HG02571 (cell line): ENCODE measurements at regions not wholly inside any gene's neighbourhood (a gene's known extent, or its start where the extent isn't known, plus 50 kb on each side); places are given as distances from the start of the nearest gene placed in this dataset.

Experiments used
- ATAC-seq: cut with Tn5 transposase; IDR thresholded peaks from one replicate; pipeline ENCODE4 v1.9.1; 2021; ENCODE audit warnings: mild to moderate bottlenecking, moderate library complexity; ENCODE audit not compliant: unreplicated experiment

- no peak for ATAC-seq
Observed at GRCh38 chr17:77320044-77320440, 179.3 kb downstream of the SEC14L1 start.

- no peak for ATAC-seq
Observed at GRCh38 chr17:77320485-77321256, 179.9 kb downstream of the SEC14L1 start.

- no peak for ATAC-seq
Observed at GRCh38 chr17:77321649-77322513, 181.1 kb downstream of the SEC14L1 start.

DNA sequence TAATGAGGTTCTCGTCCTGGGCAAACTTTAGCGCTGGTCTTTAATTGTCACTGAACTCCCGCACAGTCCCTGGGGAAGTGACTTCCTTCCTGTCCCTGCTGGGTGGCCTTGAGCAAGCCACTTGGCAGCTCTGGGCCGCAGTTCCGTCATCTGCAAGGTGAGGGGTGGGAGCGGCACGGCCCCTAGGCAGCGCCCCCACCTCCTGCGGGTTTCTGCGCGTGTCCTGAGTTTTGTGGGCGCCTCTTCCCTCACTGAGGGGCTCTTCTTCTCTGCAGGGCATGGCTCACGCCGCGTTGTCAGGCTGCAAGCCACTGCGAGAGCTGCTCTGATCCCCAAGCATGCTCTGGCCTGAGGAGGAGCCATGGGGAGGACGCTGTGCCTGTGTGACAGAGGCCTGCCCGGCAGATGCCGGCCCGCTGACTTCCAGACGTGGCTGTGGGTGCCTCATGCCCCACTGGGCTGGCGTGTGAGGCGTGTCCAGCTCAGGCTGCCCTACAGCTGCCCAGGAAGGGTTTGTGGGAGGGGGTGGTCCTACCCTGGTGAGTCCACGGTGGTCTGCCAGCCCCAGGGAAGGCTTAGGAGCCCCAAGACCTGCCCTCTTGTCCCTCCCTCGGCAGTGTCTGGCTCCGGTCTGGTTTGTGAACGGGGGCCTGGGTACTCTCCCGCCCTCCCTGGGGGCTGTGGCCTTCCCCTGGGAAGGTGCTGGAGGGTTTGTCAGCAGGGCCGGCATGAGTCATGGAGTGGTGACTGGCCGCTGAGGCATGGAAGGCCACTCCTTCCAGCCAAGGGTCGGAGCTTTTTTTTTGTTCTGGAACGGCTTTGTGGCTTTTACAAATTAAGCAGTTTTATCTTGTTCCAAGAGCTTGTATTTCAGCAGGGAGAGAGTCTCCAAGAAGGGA is 182.0 kb downstream of the SEC14L1 start:
- ATAC-seq: no peak

GRCh38 chr17:77323413-77324171 is 182.8 kb downstream of the SEC14L1 start:
- no peak for ATAC-seq

GRCh38 chr17:77324227-77324626 is 183.5 kb downstream of the SEC14L1 start:
- no peak for ATAC-seq

GRCh38 chr17:77325577-77326075 is 184.9 kb downstream of the SEC14L1 start:
- ATAC-seq: peak; percentile 5

GRCh38 chr17:77326076-77326591 is 185.4 kb downstream of the SEC14L1 start:
- no peak for ATAC-seq

DNA sequence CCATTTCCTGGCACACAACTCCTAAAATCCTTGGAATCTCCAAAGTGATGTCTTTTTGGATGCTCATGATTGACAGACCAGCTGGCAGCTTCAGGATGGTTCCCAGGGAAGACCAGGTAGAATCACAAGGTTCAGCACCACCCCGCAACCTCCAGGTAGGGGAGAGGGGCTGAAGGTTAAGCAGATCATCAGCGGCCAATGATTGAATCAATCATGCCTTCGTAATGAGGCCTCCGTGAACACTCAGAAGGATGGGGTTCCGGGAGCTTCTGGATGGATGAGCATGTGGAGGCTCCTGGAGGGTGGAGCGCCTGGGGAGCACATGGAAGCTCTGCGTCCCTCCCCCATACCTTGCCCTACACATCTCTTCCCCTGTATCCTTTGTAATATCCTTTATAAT is 185.9 kb downstream of the SEC14L1 start:
- no peak for ATAC-seq

DNA sequence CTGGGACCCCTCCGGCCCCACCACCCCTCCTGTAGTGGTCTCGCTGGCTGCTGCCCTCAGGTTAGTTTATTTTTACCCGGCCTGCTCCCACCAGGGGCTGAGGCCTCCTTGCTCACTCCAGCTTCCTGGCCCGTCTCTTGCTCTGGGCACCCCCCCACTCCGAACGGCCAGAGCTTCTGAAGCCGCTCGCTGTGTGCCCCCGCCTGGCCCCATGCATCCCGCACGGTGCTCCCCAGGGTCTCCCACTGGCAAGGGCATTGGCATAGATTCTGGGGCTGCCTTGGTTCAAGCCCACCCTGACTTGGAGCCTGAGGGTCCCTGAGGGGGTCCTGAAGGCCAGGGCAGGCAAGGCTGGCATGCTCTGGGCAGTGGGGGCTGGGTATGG is 186.4 kb downstream of the SEC14L1 start:
- ATAC-seq: no peak

DNA sequence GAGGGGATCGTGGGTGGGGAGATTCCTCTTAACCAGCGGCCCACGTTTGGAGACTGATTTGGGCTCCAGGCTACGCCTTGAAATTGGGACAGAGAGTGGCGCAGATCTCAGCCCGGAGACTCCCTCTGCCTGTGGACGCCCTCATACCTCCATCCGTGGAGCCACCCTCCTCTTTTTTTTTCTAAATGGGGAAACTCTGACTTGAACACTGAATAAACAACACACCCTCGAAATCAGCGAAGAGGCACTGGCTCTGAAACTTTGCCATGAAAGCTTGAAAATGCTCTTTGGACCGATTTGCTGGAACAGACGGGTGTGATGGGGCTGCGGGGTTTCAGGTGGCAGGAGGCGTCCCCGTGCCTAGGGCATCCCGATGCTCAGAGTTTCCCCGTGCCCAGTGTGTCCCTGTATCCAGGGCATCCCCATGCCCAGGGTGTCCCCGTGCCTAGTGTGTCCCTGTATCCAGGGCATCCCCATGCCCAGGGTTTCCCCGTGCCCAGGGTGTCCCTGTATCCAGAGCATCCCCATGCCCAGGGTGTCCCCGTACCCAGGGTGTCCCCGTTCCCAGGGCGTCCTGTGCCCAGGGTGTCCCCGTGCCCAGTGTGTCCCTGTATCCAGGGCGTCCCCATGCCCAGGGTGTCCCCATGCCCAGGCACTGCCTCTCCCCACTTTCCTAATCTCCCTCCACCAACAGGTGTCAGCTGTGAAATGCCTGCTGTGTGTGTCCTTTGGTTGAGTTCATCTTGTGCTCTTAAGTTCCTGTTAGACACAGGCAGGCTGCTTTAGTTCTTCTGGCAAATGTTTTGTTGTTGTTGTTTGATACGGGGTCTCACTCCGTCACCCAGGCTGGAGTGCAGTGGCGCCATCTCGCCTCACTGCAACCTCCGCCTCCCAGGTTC is 187.0 kb downstream of the SEC14L1 start:
- no peak for ATAC-seq

DNA sequence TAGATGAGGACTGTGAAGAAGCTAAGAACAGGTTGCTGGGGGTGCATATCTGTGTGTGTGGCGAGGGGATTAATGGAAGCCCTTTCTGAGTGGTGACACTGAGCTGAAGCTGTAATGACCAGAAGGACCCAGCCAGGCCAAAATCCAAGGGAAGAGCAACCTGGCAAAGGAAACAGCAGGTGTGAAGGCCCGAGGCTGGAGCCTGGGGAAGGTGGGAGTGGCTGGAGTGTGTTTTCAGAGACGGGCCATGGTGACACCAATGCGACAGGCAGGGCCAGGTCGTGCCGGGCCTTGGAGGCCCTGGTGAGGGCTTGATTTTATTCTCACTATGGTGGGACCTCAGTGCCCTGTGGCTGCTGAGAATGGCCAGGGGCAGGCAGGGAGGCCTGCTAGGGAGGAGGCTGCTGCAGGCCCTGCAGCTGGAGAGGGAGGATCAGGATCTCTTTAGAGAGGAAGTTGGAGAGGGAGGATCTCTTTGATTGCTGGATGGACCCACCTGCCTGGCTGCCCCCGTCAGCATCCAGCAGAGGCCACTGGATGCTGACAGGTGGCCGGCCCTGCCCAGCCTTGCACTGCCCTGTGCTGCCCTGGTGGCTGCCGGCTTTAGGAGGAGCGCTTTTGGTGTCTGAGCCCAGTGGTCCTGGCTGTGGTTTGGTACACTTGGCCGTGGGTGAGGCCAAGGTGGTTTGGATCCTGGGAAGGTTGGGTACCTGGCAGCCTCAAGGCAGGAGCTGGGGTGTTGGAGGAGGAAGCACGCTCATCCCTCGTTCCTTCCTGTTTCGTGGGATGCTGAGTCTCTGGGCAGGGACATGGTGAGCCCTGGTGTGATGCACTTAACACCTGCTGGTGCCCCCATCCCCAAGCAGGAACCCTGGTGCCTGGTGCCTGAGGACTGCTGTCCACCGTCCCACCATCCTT is 188.3 kb downstream of the SEC14L1 start:
- no peak for ATAC-seq

DNA sequence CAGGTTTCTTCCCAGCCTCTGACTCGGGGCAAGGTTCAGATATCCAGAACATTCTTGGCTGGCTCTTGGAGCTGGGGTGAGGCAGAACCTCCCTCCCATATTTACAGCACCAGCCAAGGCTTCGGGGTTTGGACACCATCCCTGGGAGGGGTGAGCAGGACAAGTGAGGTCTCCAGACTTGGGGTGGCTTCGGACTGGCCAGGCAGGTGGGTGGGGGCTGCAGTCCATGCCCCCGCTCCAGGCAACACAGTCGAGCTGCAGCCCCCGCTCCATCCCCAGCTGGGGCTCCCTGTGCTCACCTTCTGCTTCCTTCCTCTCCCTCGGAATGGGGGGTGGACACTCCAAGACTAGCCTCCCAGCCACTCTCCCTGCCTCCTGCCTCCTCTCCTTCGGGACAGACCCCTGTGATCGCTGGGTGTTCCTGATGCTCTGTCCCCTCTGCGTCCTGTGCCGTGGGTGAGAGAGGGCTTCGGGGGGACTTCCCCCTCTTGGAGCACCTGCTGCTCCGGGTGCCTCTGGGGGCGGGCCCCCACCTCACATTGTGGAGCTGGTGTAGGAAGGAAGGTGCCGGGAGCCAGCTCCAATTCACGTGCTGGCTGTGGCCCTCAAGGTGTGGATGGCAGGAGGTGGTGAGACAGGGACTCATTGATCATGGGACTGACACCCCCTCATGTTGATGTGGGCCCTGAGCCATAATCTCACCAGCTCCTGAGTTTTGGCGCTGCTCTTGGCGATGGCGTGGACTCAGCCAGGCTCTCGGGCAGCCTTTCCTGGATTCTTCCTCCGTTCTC is 189.2 kb downstream of the SEC14L1 start:
- no peak for ATAC-seq

DNA sequence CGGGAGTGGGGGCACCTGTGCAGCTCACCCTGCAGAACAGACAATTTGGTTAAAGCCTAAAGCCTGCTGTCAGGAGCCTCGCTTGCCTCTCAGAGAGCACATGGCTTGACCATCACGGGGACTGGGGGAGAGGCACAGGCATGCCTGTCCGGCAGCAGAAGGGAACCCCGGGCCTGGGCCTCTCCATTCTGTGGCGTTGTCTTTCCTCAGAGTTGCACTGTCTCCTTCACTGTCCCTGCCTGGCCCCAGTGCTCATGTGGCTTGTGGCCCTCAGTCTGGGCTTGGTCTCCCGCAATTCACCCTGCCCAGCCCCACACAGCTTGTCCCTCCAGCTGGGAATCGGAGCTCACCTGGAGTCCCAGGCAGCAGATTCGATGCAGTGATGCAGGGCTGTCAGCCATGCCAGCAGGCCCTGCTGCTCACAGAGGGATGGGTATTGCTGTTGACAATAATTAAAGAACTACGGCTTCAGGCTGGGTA is 189.9 kb downstream of the SEC14L1 start:
- no peak for ATAC-seq

- peak; percentile 71 for ATAC-seq
Observed at GRCh38 chr17:77331301-77331864, 190.6 kb downstream of the SEC14L1 start.
